ENCODE measurements at regions not wholly inside any gene's neighbourhood (a gene's known extent, or its start where the extent isn't known, plus 50 kb on each side); places are given as distances from the start of the nearest gene placed in this dataset.

- TF ChIP-seq CTCF (conservative IDR thresholded peaks at IDR 0.05) (no peak), ZFX (IDR thresholded peaks at IDR 0.05) (no peak)
Observed at GRCh38 chr2:160996584-160996983, 163.6 kb upstream of the TANK start.

All from C4-2B (cell line).